Nephron (organoid): ENCODE measurements at regions not wholly inside any gene's neighbourhood (a gene's known extent, or its start where the extent isn't known, plus 50 kb on each side); places are given as distances from the start of the nearest gene placed in this dataset.

Source experiments
- H3K27ac Mint-ChIP-seq, 3 experiments: 2 replicates each; pipeline ENCODE4 v1.8.0; 2020; ENCODE audit warnings: mixed read lengths in 3 of 3, mild to moderate bottlenecking in 2 of 3, moderate library complexity in 1 of 3
- H3K27me3 Mint-ChIP-seq: 2 replicates; pipeline ENCODE4 v1.8.0; 2021; ENCODE audit warnings: low read depth, mild to moderate bottlenecking, moderate library complexity, mixed read lengths
- H3K36me3 Mint-ChIP-seq: 2 replicates; pipeline ENCODE4 v1.8.0; 2020; ENCODE audit warnings: low read depth, mixed read lengths
- H3K4me1 Mint-ChIP-seq: 2 replicates; pipeline ENCODE4 v1.8.0; 2020; ENCODE audit warnings: mixed read lengths
- H3K4me3 Mint-ChIP-seq, 3 experiments: 2 replicates each; pipeline ENCODE4 v1.8.0; 2020; ENCODE audit warnings: mild to moderate bottlenecking in 3 of 3, mixed read lengths in 3 of 3, moderate library complexity in 2 of 3
- H3K9me3 Mint-ChIP-seq: 2 replicates; pipeline ENCODE4 v1.8.0; 2020; ENCODE audit warnings: mixed read lengths
- CTCF ChIP-seq, 3 experiments: fragments of 200-600 bp; sonication (generic); IDR thresholded peaks; one replicate each; pipeline ENCODE4 v1.5.0; 2021; ENCODE audit warnings: antibody characterized with exemption in 3 of 3; ENCODE audit not compliant: unreplicated experiment in 3 of 3

- Mint-ChIP-seq H3K27ac (peak overlapping the region; percentile 60 to 74 (median 70)), H3K9me3 (no peaks in the 10 kb centered on the region), H3K4me1 (peaks cover 18% of the 10 kb centered on the region), H3K36me3 (no peaks in the 10 kb centered on the region), H3K27me3 (peaks cover 13% of the 10 kb centered on the region), H3K4me3 (no peak overlapping the region)
- no peak for TF ChIP-seq CTCF (IDR thresholded peaks at IDR 0.05; ENCODE audit: unreplicated experiment in 3 of 3)
Measured at GRCh38 chr14:32007755-32008362, 69.2 kb upstream of the ARHGAP5 start.

- Mint-ChIP-seq H3K4me3 (no peak overlapping the region), H3K9me3 (no peaks in the 10 kb centered on the region), H3K36me3 (no peaks in the 10 kb centered on the region), H3K4me1 (peaks cover 18% of the 10 kb centered on the region), H3K27ac (no peak overlapping the region), H3K27me3 (peaks cover 14% of the 10 kb centered on the region)
- no peak for TF ChIP-seq CTCF (IDR thresholded peaks at IDR 0.05; ENCODE audit: unreplicated experiment in 3 of 3)
Measured at GRCh38 chr14:32008602-32009193, 68.4 kb upstream of the ARHGAP5 start.

- no peaks in the 10 kb centered on the region for H3K9me3 Mint-ChIP-seq
- no peak overlapping the region for H3K4me3 Mint-ChIP-seq
- no peak for TF ChIP-seq CTCF (IDR thresholded peaks at IDR 0.05; ENCODE audit: unreplicated experiment in 3 of 3)
- H3K4me1 Mint-ChIP-seq, result peaks cover 24% of the 10 kb centered on the region
- peak overlapping the region in 1 of 3 experiments; percentile 67 for H3K27ac Mint-ChIP-seq
- peaks cover 14% of the 10 kb centered on the region for H3K27me3 Mint-ChIP-seq
- no peaks in the 10 kb centered on the region for H3K36me3 Mint-ChIP-seq
Measured at GRCh38 chr14:32009221-32009975, 67.7 kb upstream of the ARHGAP5 start.

GRCh38 chr14:32009976-32010581 lies 67.0 kb upstream of the ARHGAP5 start:
- H3K36me3 Mint-ChIP-seq, result no peaks in the 10 kb centered on the region
- no peak for TF ChIP-seq CTCF (IDR thresholded peaks at IDR 0.05; ENCODE audit: unreplicated experiment in 3 of 3)
- peaks cover 24% of the 10 kb centered on the region for H3K4me1 Mint-ChIP-seq
- H3K27me3 Mint-ChIP-seq, result peaks cover 14% of the 10 kb centered on the region
- peak overlapping the region in 1 of 3 experiments; percentile 67 for H3K27ac Mint-ChIP-seq
- no peak overlapping the region for H3K4me3 Mint-ChIP-seq
- no peaks in the 10 kb centered on the region for H3K9me3 Mint-ChIP-seq

- no peaks in the 10 kb centered on the region for H3K36me3 Mint-ChIP-seq
- H3K4me1 Mint-ChIP-seq, result peaks cover 24% of the 10 kb centered on the region
- no peak for TF ChIP-seq CTCF (IDR thresholded peaks at IDR 0.05; ENCODE audit: unreplicated experiment in 3 of 3)
- H3K27ac Mint-ChIP-seq, result peak overlapping the region in 1 of 3 experiments; percentile 5
- no peak overlapping the region for H3K4me3 Mint-ChIP-seq
- peaks cover 14% of the 10 kb centered on the region for H3K27me3 Mint-ChIP-seq
- H3K9me3 Mint-ChIP-seq, result no peaks in the 10 kb centered on the region
Measured at GRCh38 chr14:32010604-32011125, 66.4 kb upstream of the ARHGAP5 start.
